IgD-negative memory B cell (primary cell): ENCODE measurements at regions not wholly inside any gene's neighbourhood (a gene's known extent, or its start where the extent isn't known, plus 50 kb on each side); places are given as distances from the start of the nearest gene placed in this dataset.

Source experiments
- H3K27ac Mint-ChIP-seq, 3 donors: one replicate each; pipeline ENCODE4 v1.8.0; 2020 to 2022; ENCODE audit warnings: mild to moderate bottlenecking in 3 of 3, mixed read lengths in 3 of 3, moderate library complexity in 1 of 3
- H3K27me3 Mint-ChIP-seq: one replicate; pipeline ENCODE4 v1.8.0; 2021; ENCODE audit warnings: mixed read lengths
- H3K36me3 Mint-ChIP-seq: one replicate; pipeline ENCODE4 v1.8.0; 2020; ENCODE audit warnings: mild to moderate bottlenecking, mixed read lengths
- H3K4me1 Mint-ChIP-seq, 3 donors: one replicate each; pipeline ENCODE4 v1.8.0; 2020 to 2022; ENCODE audit warnings: mixed read lengths in 3 of 3, mild to moderate bottlenecking in 1 of 3
- H3K4me3 Mint-ChIP-seq, 4 donors: one replicate each; pipeline ENCODE4 v1.8.0; 2020 to 2022; ENCODE audit warnings: mild to moderate bottlenecking in 4 of 4, mixed read lengths in 4 of 4, moderate library complexity in 3 of 4
- H3K9me3 Mint-ChIP-seq, 3 donors: one replicate each; pipeline ENCODE4 v1.8.0; 2020 to 2021; ENCODE audit warnings: mixed read lengths in 3 of 3, mild to moderate bottlenecking in 1 of 3

DNA sequence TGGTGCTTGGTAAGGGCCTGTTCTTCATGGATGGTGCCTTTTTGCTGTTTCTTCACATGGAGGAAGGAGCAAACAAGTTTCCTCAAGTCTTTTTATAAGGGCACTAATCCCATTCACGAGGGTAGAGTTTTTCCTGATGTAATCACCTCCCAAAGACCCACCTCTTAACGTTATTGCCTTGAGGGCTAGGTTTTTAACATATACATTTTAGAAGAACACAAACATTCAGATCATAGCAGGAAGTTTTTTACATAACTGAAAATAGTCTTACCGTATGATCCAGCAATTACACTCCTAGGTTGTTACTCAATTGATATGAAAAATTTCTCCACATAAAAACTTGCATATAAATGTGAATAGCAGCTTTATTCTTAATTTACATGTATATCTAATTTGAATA is 976.3 kb downstream of the DSC3 start:
- Mint-ChIP-seq H3K27me3 (no peaks in the 10 kb centered on the region), H3K27ac (no peak overlapping the region), H3K9me3 (peaks cover 1 to 7% (median 4%) of the 10 kb centered on the region in 3 donors), H3K4me1 (peaks cover 0 to 1% (median 0%) of the 10 kb centered on the region in 3 donors), H3K36me3 (no peaks in the 10 kb centered on the region), H3K4me3 (no peak overlapping the region)

DNA sequence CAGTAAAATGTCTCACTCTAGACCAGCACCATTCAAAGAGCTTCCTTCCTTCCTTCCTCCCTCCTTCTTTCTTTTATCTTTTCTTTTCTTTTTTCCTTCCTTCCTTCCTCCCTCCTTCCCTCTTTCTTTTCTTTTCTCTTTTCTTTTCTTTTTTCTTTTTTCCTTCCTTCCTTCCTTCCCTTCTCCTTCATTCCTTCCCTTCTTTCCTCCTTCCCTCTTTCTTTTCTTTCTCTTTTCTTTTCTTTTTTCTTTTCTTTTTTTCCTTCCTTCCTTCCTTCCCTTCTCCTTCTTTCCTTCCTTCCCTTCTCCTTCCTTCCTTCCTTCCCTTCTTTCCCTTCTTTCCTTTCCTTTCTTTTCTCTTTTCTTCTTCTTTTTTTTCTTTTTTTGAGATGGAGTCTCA is 985.1 kb downstream of the DSC3 start:
- no peaks in the 10 kb centered on the region for H3K4me1 Mint-ChIP-seq
- no peaks in the 10 kb centered on the region for H3K36me3 Mint-ChIP-seq
- no peak overlapping the region for H3K4me3 Mint-ChIP-seq
- H3K9me3 Mint-ChIP-seq: peaks cover 3 to 12% (median 6%) of the 10 kb centered on the region in 3 donors
- no peaks in the 10 kb centered on the region for H3K27me3 Mint-ChIP-seq
- H3K27ac Mint-ChIP-seq: no peak overlapping the region

DNA sequence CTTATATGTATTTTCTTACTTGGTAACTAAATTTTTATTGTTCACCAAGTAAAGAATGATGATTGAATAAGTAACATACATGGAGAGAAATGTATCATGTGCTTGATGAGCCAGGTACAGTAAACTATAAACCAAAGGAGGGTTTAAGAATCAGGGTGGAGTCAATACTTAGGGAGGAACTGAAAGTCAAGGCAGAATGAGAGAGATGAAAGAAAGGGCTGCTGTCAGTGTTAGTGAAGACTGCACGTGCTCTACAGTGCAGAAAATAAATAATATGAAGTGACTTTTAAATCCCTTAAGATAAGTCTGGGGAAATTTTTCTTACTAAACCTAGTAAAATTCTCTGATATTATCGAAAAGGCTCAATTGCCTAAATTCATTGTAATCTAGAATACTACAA is 986.0 kb downstream of the DSC3 start:
- no peaks in the 10 kb centered on the region for H3K27me3 Mint-ChIP-seq
- H3K9me3 Mint-ChIP-seq: peaks cover 2 to 12% (median 6%) of the 10 kb centered on the region in 3 donors
- H3K4me3 Mint-ChIP-seq: no peak overlapping the region
- no peaks in the 10 kb centered on the region for H3K4me1 Mint-ChIP-seq
- H3K27ac Mint-ChIP-seq: no peak overlapping the region
- no peaks in the 10 kb centered on the region for H3K36me3 Mint-ChIP-seq

DNA sequence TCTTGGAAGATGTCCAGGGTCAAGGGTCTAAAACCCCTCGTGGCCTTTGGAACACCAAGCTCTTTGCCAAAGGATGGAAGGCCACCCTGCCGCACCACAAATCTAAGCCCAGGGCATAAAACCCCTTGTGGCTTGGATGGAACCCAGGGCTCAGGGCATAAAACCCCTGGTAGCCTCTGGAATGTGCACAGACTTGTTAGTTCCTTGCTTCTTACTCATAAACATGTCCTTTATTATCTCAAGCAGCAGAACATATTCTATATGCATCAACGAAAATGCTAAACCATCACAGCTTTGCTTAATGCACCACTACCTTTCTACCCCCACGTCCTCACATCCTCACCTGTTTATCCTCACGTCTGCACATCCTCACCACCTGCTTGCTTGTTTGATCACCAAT is 998.0 kb downstream of the DSC3 start:
- no peak overlapping the region for H3K27ac Mint-ChIP-seq

DNA sequence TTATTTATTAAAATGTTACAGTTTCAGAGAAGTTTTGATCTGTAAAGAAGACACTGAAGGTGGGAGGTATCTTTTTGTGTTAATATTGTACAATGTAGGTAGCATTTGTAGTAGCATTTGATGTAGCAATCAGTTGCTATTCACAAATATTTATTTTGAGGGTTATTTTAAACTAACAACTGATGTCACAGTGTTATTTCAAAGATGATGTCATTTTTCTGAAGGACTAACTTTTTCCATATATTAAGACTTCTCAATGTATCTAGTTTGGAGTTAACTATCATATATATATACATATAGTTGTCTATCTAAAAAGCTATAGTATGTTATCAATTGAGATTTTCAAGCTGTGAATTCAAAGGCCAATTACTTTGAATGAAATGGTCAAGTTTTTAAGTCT is 1003.3 kb downstream of the DSC3 start:
- H3K27ac Mint-ChIP-seq: no peak overlapping the region
- H3K9me3 Mint-ChIP-seq: peaks cover 3 to 18% (median 6%) of the 10 kb centered on the region in 3 donors
- no peaks in the 10 kb centered on the region for H3K36me3 Mint-ChIP-seq
- H3K27me3 Mint-ChIP-seq: no peaks in the 10 kb centered on the region
- no peak overlapping the region for H3K4me3 Mint-ChIP-seq
- no peaks in the 10 kb centered on the region for H3K4me1 Mint-ChIP-seq

More for the DNA sequence above, 998.0 kb downstream of the DSC3 start:
- H3K4me1 Mint-ChIP-seq: no peaks in the 10 kb centered on the region
- H3K9me3 Mint-ChIP-seq: peaks cover 3 to 8% (median 3%) of the 10 kb centered on the region in 3 donors
- no peak overlapping the region for H3K4me3 Mint-ChIP-seq
- H3K36me3 Mint-ChIP-seq: no peaks in the 10 kb centered on the region
- no peaks in the 10 kb centered on the region for H3K27me3 Mint-ChIP-seq

DNA sequence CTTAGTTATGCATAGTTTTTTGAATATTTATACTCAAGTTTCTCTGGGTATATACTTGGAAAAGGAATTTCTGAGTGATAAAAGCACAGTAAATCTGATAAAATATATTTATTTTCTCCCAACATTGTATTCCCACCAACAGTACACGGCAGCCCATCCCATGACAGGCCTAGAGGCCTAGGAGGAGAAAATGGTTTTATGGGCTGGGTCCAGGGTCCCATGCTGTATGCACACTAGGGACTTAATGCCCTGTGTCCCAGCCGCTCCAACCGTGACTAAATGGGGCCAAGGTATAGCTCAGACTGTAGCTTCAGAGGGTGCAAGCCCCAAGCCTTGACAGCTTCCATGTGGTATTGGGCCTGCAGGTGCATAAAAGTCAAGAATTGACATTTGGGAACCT is 1007.7 kb downstream of the DSC3 start:
- H3K27me3 Mint-ChIP-seq: no peaks in the 10 kb centered on the region
- H3K36me3 Mint-ChIP-seq: no peaks in the 10 kb centered on the region
- H3K4me3 Mint-ChIP-seq: no peak overlapping the region
- H3K27ac Mint-ChIP-seq: no peak overlapping the region
- H3K9me3 Mint-ChIP-seq: peaks cover 4 to 23% (median 11%) of the 10 kb centered on the region in 3 donors
- no peaks in the 10 kb centered on the region for H3K4me1 Mint-ChIP-seq

DNA sequence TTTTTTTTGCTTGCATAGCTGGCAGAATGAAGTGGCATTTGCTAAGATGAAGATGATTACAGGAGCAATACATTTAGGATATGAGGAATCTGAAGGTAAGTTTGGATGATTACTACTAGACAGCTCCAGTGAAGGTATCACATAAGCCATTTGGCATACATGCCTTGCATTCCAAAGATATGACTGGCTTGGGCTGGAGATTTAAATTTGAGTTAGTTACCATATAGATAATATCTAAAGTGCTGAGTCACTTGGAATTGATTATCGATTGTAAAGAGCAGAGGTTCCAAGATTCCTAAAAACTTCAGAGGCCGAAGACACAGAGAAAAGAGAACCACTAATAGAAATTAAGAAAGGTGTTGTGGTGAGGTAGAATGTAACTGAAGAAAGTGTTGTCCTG is 1026.4 kb downstream of the DSC3 start:
- Mint-ChIP-seq H3K9me3 (peaks cover 0 to 11% (median 7%) of the 10 kb centered on the region in 3 donors), H3K27ac (no peak overlapping the region), H3K4me3 (no peak overlapping the region), H3K36me3 (no peaks in the 10 kb centered on the region), H3K4me1 (no peaks in the 10 kb centered on the region), H3K27me3 (no peaks in the 10 kb centered on the region)

DNA sequence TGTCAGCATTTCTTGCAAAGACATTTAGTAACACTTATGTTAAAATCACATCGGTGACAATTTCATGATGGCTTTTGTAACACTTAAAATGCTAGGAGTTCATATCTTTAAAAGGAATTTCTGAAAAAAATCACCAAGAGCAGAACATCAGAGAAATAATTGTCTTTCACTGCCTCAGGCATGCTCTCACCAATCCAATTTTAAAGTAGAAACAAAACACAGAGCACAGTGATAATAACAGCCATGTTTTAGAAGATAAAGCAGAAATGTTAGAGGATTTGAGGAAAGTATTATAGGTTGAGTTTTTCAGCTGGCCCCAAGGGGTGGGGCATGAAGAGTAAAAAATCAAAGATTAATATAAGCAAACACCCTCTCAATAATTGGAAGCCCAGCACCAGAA is 1037.6 kb downstream of the DSC3 start:
- Mint-ChIP-seq H3K9me3 (peaks cover 0 to 8% (median 4%) of the 10 kb centered on the region in 3 donors), H3K27me3 (no peaks in the 10 kb centered on the region), H3K27ac (no peak overlapping the region), H3K4me1 (no peaks in the 10 kb centered on the region), H3K4me3 (no peak overlapping the region), H3K36me3 (no peaks in the 10 kb centered on the region)

DNA sequence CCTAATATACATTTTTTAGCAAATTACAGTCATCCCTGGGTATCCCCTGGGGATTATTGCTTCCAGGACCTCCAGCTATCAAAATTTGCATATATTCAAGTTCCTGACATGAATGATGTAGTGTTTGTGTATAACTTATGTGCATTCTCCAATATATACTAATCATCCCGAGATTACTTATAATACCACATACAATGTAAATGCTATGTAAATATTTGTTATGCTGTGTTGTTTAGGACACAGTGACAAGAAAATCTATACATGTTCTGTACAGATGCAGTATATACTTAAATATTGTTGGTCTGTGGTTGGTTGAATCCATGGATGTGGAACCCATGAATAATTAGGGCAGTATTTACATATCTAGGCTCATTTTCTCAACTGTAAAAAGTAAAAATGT is 1060.3 kb downstream of the DSC3 start:
- no peak overlapping the region for H3K4me3 Mint-ChIP-seq
- H3K27me3 Mint-ChIP-seq: no peaks in the 10 kb centered on the region
- no peak overlapping the region for H3K27ac Mint-ChIP-seq
- H3K36me3 Mint-ChIP-seq: no peaks in the 10 kb centered on the region
- no peaks in the 10 kb centered on the region for H3K4me1 Mint-ChIP-seq
- peaks cover 0 to 10% (median 4%) of the 10 kb centered on the region in 3 donors for H3K9me3 Mint-ChIP-seq

DNA sequence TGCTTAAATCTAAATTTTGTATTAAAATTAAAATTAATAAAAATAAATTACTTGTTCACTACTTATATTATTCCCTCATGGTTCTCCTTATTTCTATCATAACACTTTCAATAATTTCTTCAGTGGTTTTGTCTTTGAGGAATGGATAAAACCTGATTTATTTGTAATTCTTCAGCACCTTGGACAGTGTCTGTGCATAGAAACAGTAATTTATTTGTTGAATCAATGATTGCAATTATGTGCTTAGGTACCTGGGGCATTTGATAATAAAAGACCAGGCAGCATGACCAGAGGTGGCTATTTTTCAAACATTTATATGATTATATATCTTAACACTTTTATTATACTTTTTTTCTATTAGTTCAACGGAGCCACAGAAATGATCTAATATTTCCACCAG is 1062.7 kb downstream of the DSC3 start:
- Mint-ChIP-seq H3K4me1 (no peaks in the 10 kb centered on the region), H3K9me3 (peaks cover 0 to 6% (median 5%) of the 10 kb centered on the region in 3 donors), H3K36me3 (no peaks in the 10 kb centered on the region), H3K27me3 (no peaks in the 10 kb centered on the region), H3K4me3 (no peak overlapping the region), H3K27ac (no peak overlapping the region)

DNA sequence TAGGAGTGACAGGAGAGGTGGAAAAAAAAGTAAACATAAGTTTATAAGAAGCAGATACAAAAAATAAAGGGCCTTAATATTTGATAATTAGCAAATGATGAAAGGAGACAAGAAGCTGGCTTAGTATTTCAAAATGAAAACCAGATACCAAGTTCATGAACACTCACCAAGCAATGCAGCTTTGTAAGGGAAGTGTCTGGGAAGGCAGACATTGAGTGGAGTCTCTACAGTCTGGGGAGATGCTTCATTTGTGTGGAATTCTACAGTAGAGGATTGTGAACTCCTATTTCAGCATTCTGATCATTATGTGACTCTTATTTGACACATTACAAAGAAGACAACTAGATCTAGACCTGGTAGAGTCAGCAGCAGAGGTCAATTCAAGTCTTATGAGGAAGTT is 1072.7 kb downstream of the DSC3 start:
- Mint-ChIP-seq H3K36me3 (no peaks in the 10 kb centered on the region), H3K27me3 (no peaks in the 10 kb centered on the region), H3K4me1 (no peaks in the 10 kb centered on the region), H3K9me3 (peaks cover 0 to 6% (median 0%) of the 10 kb centered on the region in 3 donors), H3K4me3 (no peak overlapping the region), H3K27ac (no peak overlapping the region)

DNA sequence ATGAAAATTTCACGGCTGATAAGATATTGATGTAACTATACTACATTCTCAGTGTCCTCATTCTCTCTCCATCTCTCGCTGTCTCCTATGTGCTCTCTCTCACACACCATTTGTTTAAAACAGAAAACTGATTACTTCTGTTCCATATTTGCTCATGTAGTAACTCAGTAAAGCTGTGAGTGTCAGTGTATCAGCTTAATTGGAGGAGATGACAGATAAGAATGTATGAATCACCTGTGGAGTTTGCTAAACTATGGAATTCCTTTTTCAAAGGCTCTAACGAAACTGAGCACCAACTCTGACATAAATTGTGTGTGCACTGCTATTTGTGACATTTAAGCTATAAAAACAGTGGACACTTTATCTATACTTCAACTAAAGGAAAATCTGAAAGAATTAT is 1080.0 kb downstream of the DSC3 start:
- H3K9me3 Mint-ChIP-seq: peaks cover 0 to 5% (median 4%) of the 10 kb centered on the region in 3 donors
- no peaks in the 10 kb centered on the region for H3K27me3 Mint-ChIP-seq
- no peaks in the 10 kb centered on the region for H3K4me1 Mint-ChIP-seq
- H3K4me3 Mint-ChIP-seq: no peak overlapping the region
- H3K36me3 Mint-ChIP-seq: peaks cover 3% of the 10 kb centered on the region
- no peak overlapping the region for H3K27ac Mint-ChIP-seq

DNA sequence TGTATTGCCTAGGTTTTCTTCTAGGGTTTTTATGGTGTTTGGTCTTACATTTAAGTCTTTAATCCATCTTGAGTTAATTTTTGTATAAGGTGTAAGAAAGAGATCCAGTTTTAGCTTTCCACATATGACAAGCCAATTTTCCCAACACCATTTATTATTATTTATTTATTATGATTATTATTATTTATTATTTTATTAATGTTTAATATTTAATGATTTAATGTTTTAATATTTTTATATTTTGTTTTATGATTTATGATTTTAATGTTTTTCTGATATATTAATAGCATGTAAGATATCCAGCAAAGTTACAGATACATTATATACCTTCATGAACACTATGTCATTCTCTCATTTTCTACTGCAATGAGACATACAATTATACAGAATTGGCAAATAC is 1082.0 kb downstream of the DSC3 start:
- H3K27ac Mint-ChIP-seq: no peak overlapping the region
- H3K36me3 Mint-ChIP-seq: peaks cover 3% of the 10 kb centered on the region
- peaks cover 0 to 7% (median 4%) of the 10 kb centered on the region in 3 donors for H3K9me3 Mint-ChIP-seq
- H3K4me3 Mint-ChIP-seq: no peak overlapping the region
- H3K27me3 Mint-ChIP-seq: no peaks in the 10 kb centered on the region
- H3K4me1 Mint-ChIP-seq: no peaks in the 10 kb centered on the region

DNA sequence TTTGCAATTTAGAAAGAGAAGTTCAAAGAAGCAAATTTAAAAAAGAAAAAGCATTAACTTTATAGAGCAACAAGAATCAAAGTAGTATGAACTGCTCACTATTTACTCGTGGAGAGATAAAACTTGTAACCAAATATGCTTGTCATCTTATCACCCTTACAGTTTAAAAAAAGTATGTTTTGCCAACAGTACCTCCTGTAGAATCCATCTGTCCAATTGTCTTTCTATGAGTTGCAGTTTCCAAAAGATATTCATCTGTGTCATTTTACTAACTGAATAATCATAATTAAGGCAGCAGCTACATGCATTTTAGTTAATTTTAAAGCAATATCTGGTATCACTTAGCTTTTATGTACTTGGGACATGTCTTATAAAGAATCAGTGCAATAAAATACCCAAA is 1112.3 kb downstream of the DSC3 start:
- H3K27ac Mint-ChIP-seq: no peak overlapping the region
- H3K4me3 Mint-ChIP-seq: no peak overlapping the region
- no peaks in the 10 kb centered on the region for H3K36me3 Mint-ChIP-seq
- no peaks in the 10 kb centered on the region for H3K27me3 Mint-ChIP-seq
- H3K4me1 Mint-ChIP-seq: no peaks in the 10 kb centered on the region
- peaks cover 4 to 9% (median 5%) of the 10 kb centered on the region in 3 donors for H3K9me3 Mint-ChIP-seq

DNA sequence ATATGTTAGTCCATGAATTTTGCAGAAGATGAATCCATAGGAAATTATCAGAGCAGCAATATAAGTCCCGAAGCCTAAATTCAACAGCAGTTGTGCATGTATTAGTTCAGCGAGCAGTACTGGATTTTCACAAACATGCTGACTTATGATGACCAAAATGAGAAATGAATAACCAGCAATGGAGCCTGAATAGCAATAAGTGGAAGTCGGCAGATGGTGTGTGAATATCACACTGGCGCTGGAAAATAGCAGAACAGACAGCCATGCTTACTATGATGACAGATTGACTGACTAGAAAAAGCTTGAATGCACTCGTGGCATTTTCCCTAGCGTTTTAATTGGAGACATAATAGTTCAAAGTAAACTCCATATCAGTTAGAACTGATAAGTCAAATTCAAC is 1114.5 kb downstream of the DSC3 start:
- H3K4me3 Mint-ChIP-seq: no peak overlapping the region
- peaks cover 4 to 12% (median 5%) of the 10 kb centered on the region in 3 donors for H3K9me3 Mint-ChIP-seq
- no peaks in the 10 kb centered on the region for H3K4me1 Mint-ChIP-seq
- H3K36me3 Mint-ChIP-seq: no peaks in the 10 kb centered on the region
- H3K27ac Mint-ChIP-seq: no peak overlapping the region
- no peaks in the 10 kb centered on the region for H3K27me3 Mint-ChIP-seq

DNA sequence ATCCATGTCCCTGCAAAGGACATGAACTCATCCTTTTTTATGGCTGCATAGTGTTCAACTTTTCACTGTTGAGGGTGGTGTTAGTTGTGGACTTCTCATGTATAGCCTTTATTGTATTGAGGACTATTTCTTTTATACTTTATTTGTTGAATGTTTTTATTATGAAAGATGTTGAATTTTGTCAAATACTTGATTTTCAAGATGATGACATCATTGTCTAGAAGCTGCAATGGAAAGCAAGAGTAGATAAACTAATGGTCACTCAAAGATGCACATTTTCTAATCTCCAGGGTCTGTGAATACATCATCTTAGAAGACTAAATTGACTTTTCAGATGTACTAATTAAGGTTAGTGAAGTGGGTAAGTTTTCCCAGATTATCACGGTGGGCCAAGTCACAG is 1117.0 kb downstream of the DSC3 start:
- H3K4me1 Mint-ChIP-seq: no peaks in the 10 kb centered on the region
- no peak overlapping the region for H3K27ac Mint-ChIP-seq
- H3K9me3 Mint-ChIP-seq: peaks cover 4 to 12% (median 5%) of the 10 kb centered on the region in 3 donors
- no peaks in the 10 kb centered on the region for H3K27me3 Mint-ChIP-seq
- H3K36me3 Mint-ChIP-seq: no peaks in the 10 kb centered on the region
- H3K4me3 Mint-ChIP-seq: no peak overlapping the region

DNA sequence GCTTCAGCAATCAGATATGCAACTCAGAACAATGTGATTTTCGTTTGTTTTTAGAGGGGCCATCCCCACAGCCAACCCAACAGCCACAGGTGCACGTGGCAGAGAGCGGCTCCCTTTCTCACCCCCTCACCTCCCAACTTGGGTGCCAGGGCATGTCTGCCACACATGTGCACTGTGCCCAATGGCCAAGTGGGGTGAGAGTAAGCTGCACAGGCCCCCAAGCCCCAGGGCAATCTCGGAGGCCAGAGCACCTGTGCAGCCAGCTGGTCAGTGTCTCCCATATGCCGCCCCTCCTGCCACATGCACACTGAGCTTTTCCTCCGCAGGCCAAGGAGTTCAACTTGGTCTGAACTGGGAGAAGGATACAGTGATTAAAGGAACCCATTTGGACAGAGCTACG is 1130.2 kb downstream of the DSC3 start:
- no peaks in the 10 kb centered on the region for H3K4me1 Mint-ChIP-seq
- H3K36me3 Mint-ChIP-seq: no peaks in the 10 kb centered on the region
- peaks cover 4 to 26% (median 5%) of the 10 kb centered on the region in 3 donors for H3K9me3 Mint-ChIP-seq
- H3K27me3 Mint-ChIP-seq: no peaks in the 10 kb centered on the region
- H3K4me3 Mint-ChIP-seq: no peak overlapping the region
- no peak overlapping the region for H3K27ac Mint-ChIP-seq
